OCI-LY1 (cell line): ENCODE measurements at regions not wholly inside any gene's neighbourhood (a gene's known extent, or its start where the extent isn't known, plus 50 kb on each side); places are given as distances from the start of the nearest gene placed in this dataset.

Experiments used
- H2AFZ ChIP-seq: fragments of 200-600 bp; sonication (generic), shearing (Covaris generic); 2 replicates; pipeline ENCODE4 v1.6.0; 2014; ENCODE audit warnings: antibody characterized with exemption, mild to moderate bottlenecking, low read length
- H3F3A ChIP-seq: fragments of 200-600 bp; sonication (generic), shearing (Covaris generic); 2 replicates; pipeline ENCODE4 v1.6.0; 2014; ENCODE audit warnings: mild to moderate bottlenecking, antibody characterized with exemption, low read length, moderate library complexity; ENCODE audit not compliant: insufficient read depth
- H3K27ac ChIP-seq: fragments of 200-600 bp; sonication (generic); 2 replicates; pipeline ENCODE4 v1.5.1; 2014; ENCODE audit warnings: low read length, mixed run types, mild to moderate bottlenecking, low read depth; ENCODE audit not compliant: poor library complexity, severe bottlenecking
- H3K27me3 ChIP-seq: fragments of 200-600 bp; sonication (generic); 2 replicates; pipeline ENCODE4 v1.6.0; 2014; ENCODE audit warnings: antibody characterized with exemption, mild to moderate bottlenecking, low read length, moderate library complexity; ENCODE audit not compliant: insufficient read depth
- H3K36me3 ChIP-seq: fragments of 200-600 bp; sonication (generic); 2 replicates; pipeline ENCODE4 v1.6.1; 2014; ENCODE audit warnings: mild to moderate bottlenecking, antibody characterized with exemption, low read length, moderate library complexity, mixed read lengths; ENCODE audit not compliant: insufficient read depth
- H3K4me1 ChIP-seq: fragments of 200-600 bp; sonication (generic); 2 replicates; pipeline ENCODE4 v1.5.1; 2014; ENCODE audit warnings: mild to moderate bottlenecking, low read length, moderate library complexity; ENCODE audit not compliant: insufficient read depth, severe bottlenecking
- H3K4me2 ChIP-seq: fragments of 200-600 bp; sonication (generic), shearing (Covaris generic); 2 replicates; pipeline ENCODE4 v1.6.1; 2014; ENCODE audit warnings: low read length
- H3K4me3 ChIP-seq: fragments of 200-600 bp; sonication (generic); 2 replicates; pipeline ENCODE4 v1.5.1; 2014; ENCODE audit warnings: low read length, low read depth, mild to moderate bottlenecking, mixed read lengths; ENCODE audit not compliant: poor library complexity, severe bottlenecking
- H3K79me2 ChIP-seq: fragments of 200-600 bp; shearing (Covaris generic); 2 replicates; pipeline ENCODE4 v1.6.1; 2016; ENCODE audit warnings: mixed run types, low read length, mixed read lengths; ENCODE audit not compliant: insufficient read depth
- H3K9ac ChIP-seq: fragments of 200-600 bp; sonication (generic), shearing (Covaris generic); 2 replicates; pipeline ENCODE4 v1.6.1; 2014; ENCODE audit warnings: mild to moderate bottlenecking, low read length, mixed read lengths
- H3K9me2 ChIP-seq: fragments of 200-600 bp; sonication (generic), shearing (Covaris generic); 2 replicates; pipeline ENCODE4 v1.6.1; 2014; ENCODE audit warnings: low read depth, mild to moderate bottlenecking, low read length, mixed read lengths
- H3K9me3 ChIP-seq: fragments of 200-600 bp; shearing (Covaris generic); 2 replicates; pipeline ENCODE4 v1.6.1; 2014; ENCODE audit warnings: low read length, mixed read lengths
- H4K20me1 ChIP-seq: fragments of 200-600 bp; sonication (generic), shearing (Covaris generic); 2 replicates; pipeline ENCODE4 v1.6.0; 2016; ENCODE audit warnings: mild to moderate bottlenecking, low read length; ENCODE audit not compliant: insufficient read depth
- CTCF ChIP-seq: fragments of 200-600 bp; sonication (generic), shearing (Covaris generic); IDR thresholded peaks from 2 replicates; pipeline ENCODE4 v1.5.1; 2017; ENCODE audit warnings: mild to moderate bottlenecking, antibody characterized with exemption, low read length, moderate library complexity, mixed read lengths
- EZH2 ChIP-seq: fragments of 200-600 bp; sonication (generic), shearing (Covaris generic); IDR thresholded peaks from 2 replicates; pipeline ENCODE4 v1.8.0; 2017; ENCODE audit warnings: borderline replicate concordance, mixed run types, mild to moderate bottlenecking, antibody characterized with exemption, low read length, moderate library complexity, mixed read lengths

- no peaks in the 10 kb centered on the region for H3K9me3 ChIP-seq
- no peak overlapping the region for H3K9ac ChIP-seq
- no peaks in the 10 kb centered on the region for H4K20me1 ChIP-seq
- H3K4me2 ChIP-seq: no peak overlapping the region
- H3K27me3 ChIP-seq: no peaks in the 10 kb centered on the region; the same call in 1 of the 2 replicates
- H3K9me2 ChIP-seq: no peaks in the 10 kb centered on the region
- no peak overlapping the region for H3K27ac ChIP-seq
- H2AFZ ChIP-seq: no peak overlapping the region
- no peaks in the 10 kb centered on the region for H3K4me1 ChIP-seq
- no peaks in the 10 kb centered on the region for H3K79me2 ChIP-seq
- no peak overlapping the region for H3K4me3 ChIP-seq
- H3F3A ChIP-seq: no peaks in the 10 kb centered on the region
- TF ChIP-seq CTCF (no peak), EZH2 (no peak)
- no peaks in the 10 kb centered on the region for H3K36me3 ChIP-seq
Measured at GRCh38 chr6:1146500-1146899, 165.4 kb upstream of the FOXQ1 start.

- Histone ChIP-seq H3K9ac (no peak overlapping the region), H3F3A (no peaks in the 10 kb centered on the region), H3K27ac (no peak overlapping the region), H3K9me2 (no peaks in the 10 kb centered on the region), H3K79me2 (no peaks in the 10 kb centered on the region), H3K9me3 (no peaks in the 10 kb centered on the region), H3K4me1 (no peaks in the 10 kb centered on the region), H3K4me3 (no peak overlapping the region), H2AFZ (no peak overlapping the region), H3K36me3 (no peaks in the 10 kb centered on the region), H3K4me2 (no peak overlapping the region), H3K27me3 (no peaks in the 10 kb centered on the region; the same call in 1 of the 2 replicates), H4K20me1 (no peaks in the 10 kb centered on the region)
- TF ChIP-seq CTCF (no peak), EZH2 (no peak)
Measured at GRCh38 chr6:1145768-1146218, 166.1 kb upstream of the FOXQ1 start.

- no peak for TF ChIP-seq EZH2
- no peak for TF ChIP-seq CTCF
- H3K9me3 ChIP-seq: no peaks in the 10 kb centered on the region
- no peak overlapping the region for H2AFZ ChIP-seq
- H3F3A ChIP-seq: no peaks in the 10 kb centered on the region
- H3K9me2 ChIP-seq: no peaks in the 10 kb centered on the region
- no peaks in the 10 kb centered on the region for H4K20me1 ChIP-seq
- H3K27ac ChIP-seq: no peak overlapping the region
- no peak overlapping the region for H3K4me3 ChIP-seq
- H3K36me3 ChIP-seq: no peaks in the 10 kb centered on the region
- no peak overlapping the region for H3K4me2 ChIP-seq
- H3K4me1 ChIP-seq: no peaks in the 10 kb centered on the region
- no peak overlapping the region for H3K9ac ChIP-seq
- H3K27me3 ChIP-seq: no peaks in the 10 kb centered on the region; the same call in 1 of the 2 replicates
- H3K79me2 ChIP-seq: no peaks in the 10 kb centered on the region
Measured at GRCh38 chr6:1144842-1145767, 166.8 kb upstream of the FOXQ1 start.
